ENCODE measurements at regions not wholly inside any gene's neighbourhood (a gene's known extent, or its start where the extent isn't known, plus 50 kb on each side); places are given as distances from the start of the nearest gene placed in this dataset.

DNA sequence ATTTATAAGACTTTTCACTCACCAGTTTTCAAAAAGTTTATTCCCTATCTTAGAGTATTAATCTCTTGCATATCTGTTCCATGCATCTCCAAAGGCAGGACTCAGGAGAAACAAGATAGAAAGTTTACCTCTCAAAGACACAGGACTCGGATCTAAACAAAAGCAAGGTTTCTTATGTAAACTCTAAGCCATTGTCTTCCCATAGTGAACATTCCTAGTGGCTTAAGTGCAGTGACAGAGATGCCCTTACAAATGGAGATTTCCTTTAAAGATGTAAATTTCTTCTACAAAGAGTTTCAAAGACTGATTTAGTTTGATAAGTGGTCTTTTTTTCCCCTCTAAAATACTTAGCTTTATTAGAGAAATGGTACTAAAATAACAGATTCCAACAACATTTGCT is 209.8 kb downstream of the ACTR3B start:
- TF ChIP-seq POLR2A (IDR thresholded peaks at IDR 0.05) = no peak
- TF ChIP-seq, protein P1, sequence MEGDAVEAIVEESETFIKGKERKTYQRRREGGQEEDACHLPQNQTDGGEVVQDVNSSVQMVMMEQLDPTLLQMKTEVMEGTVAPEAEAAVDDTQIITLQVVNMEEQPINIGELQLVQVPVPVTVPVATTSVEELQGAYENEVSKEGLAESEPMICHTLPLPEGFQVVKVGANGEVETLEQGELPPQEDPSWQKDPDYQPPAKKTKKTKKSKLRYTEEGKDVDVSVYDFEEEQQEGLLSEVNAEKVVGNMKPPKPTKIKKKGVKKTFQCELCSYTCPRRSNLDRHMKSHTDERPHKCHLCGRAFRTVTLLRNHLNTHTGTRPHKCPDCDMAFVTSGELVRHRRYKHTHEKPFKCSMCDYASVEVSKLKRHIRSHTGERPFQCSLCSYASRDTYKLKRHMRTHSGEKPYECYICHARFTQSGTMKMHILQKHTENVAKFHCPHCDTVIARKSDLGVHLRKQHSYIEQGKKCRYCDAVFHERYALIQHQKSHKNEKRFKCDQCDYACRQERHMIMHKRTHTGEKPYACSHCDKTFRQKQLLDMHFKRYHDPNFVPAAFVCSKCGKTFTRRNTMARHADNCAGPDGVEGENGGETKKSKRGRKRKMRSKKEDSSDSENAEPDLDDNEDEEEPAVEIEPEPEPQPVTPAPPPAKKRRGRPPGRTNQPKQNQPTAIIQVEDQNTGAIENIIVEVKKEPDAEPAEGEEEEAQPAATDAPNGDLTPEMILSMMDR (IDR thresholded peaks at IDR 0.05) = no peak
- TF ChIP-seq POLR2AphosphoS5 (IDR thresholded peaks at IDR 0.05) = no peak
- TF ChIP-seq EP300 (IDR thresholded peaks at IDR 0.05; ENCODE audit: low read depth) = no peak
- Histone ChIP-seq H3K4me3 (no peak overlapping the region), H3K27ac (no peak overlapping the region), H3K27me3 (no peaks in the 10 kb centered on the region), H3K9me3 (no peaks in the 10 kb centered on the region), H3K4me1 (no peaks in the 10 kb centered on the region), H3K36me3 (no peaks in the 10 kb centered on the region)
- no peak for DNase-seq
- in situ Hi-C loops (cut with MboI; ENCODE audit: low pct_ligation_motif_present in 1 of 4, low pct_unique_long_range_greater_than_20kb in 1 of 4, low sequenced_read_pairs in 3 of 4) (no loop called here), intact Hi-C loops (cut with DNase I; ENCODE audit: low total_unique reads) (no loop called here)
- 64 to 89% methylated on average over 1 of the region's 1 CpG for WGBS, 2 donors (ENCODE audit: low coverage in 1 of 2)

DNA sequence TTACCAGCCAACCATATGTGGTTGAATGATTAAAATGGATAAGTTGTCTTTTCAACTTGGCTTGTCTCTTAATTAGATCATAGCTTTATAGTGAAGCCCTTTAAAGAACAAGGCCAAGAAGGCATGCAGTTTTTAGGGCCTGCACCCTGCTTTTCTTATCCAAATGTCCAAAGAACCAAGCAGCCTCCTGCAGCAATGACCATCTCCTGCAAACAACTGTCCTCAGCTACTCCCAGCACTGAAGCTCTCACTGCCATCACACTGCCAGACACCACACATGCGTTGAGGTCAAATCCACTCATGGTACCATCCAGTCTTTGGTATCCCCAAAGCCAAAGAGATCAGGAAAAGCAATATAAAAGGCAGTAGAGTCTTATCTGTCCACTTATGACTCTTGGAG is 210.3 kb downstream of the ACTR3B start:
- H3K4me1 ChIP-seq = no peaks in the 10 kb centered on the region

DNA sequence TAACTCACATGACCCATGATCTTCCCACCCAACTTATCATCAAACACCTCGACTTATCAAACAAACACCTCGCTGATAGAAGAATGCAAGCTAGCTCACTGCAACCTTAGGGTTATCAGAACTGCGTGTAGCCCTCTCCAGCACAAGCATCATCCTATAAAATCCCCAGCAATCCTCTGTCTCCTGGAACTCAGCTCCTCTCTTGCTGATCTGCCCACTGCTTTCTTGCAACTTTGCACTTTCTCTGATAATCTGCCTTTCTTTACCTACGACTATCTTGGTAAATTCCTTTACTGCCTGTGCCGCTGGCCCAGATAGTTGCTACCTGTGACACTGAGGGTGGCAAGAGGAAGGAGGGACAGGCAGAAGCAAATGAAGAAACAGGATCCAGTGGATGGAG is 210.9 kb downstream of the ACTR3B start:
- no peaks in the 10 kb centered on the region for H3K9me3 ChIP-seq
- no peak for DNase-seq
- in situ Hi-C loops (cut with MboI; ENCODE audit: low pct_ligation_motif_present in 1 of 4, low pct_unique_long_range_greater_than_20kb in 1 of 4, low sequenced_read_pairs in 3 of 4) (no loop called here), intact Hi-C loops (cut with DNase I; ENCODE audit: low total_unique reads) (no loop called here)
- no peak overlapping the region for H3K4me3 ChIP-seq
- H3K4me1 ChIP-seq = no peaks in the 10 kb centered on the region
- no peak for TF ChIP-seq POLR2AphosphoS5 (IDR thresholded peaks at IDR 0.05)
- TF ChIP-seq POLR2A (IDR thresholded peaks at IDR 0.05) = no peak
- TF ChIP-seq, protein P1 (IDR thresholded peaks at IDR 0.05) = no peak
- no peak for TF ChIP-seq EP300 (IDR thresholded peaks at IDR 0.05; ENCODE audit: low read depth)
- WGBS, 2 donors (ENCODE audit: low coverage in 1 of 2) = 83 to 85% methylated on average over 3 to 5 of the region's 5 CpGs
- no peaks in the 10 kb centered on the region for H3K36me3 ChIP-seq
- H3K27ac ChIP-seq = no peak overlapping the region
- H3K27me3 ChIP-seq = no peaks in the 10 kb centered on the region

More for the DNA sequence above, 210.3 kb downstream of the ACTR3B start:
- no peak overlapping the region for H3K4me3 ChIP-seq
- in situ Hi-C loops (cut with MboI; ENCODE audit: low pct_ligation_motif_present in 1 of 4, low pct_unique_long_range_greater_than_20kb in 1 of 4, low sequenced_read_pairs in 3 of 4) (no loop called here), intact Hi-C loops (cut with DNase I; ENCODE audit: low total_unique reads) (no loop called here)
- DNase-seq = no peak
- H3K27me3 ChIP-seq = no peaks in the 10 kb centered on the region
- no peaks in the 10 kb centered on the region for H3K9me3 ChIP-seq
- no peaks in the 10 kb centered on the region for H3K36me3 ChIP-seq
- WGBS, 2 donors (ENCODE audit: low coverage in 1 of 2) = 57 to 86% methylated on average over 1 of the region's 1 CpG
- TF ChIP-seq EP300 (IDR thresholded peaks at IDR 0.05; ENCODE audit: low read depth) (no peak), POLR2AphosphoS5 (IDR thresholded peaks at IDR 0.05) (no peak), POLR2A (IDR thresholded peaks at IDR 0.05) (no peak)
- TF ChIP-seq, protein P1 (IDR thresholded peaks at IDR 0.05) = no peak
- H3K27ac ChIP-seq = no peak overlapping the region

DNA sequence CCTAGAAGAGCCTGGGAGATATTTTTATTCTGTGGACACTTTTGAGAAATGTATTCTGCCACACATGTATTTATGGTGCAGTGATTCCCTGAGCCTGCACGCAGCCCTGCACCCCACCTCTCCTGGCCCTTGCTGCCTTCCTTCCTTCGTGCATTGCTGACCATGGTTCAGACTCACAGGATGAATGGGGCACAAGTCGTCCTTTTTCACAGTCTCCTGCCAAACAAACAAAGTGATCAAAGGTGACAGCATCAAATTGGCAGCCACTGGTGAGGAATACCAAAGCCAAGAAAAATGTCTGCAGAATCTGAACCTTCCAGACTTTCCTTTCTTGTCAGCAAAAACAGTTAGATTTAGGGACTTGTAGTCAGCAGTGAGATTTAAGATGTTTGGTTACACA is 215.0 kb downstream of the ACTR3B start:
- Histone ChIP-seq H3K36me3 (no peaks in the 10 kb centered on the region), H3K9me3 (no peaks in the 10 kb centered on the region), H3K4me1 (no peaks in the 10 kb centered on the region), H3K4me3 (no peak overlapping the region), H3K27ac (no peak overlapping the region), H3K27me3 (no peaks in the 10 kb centered on the region)
- in situ Hi-C loops (cut with MboI; ENCODE audit: low pct_ligation_motif_present in 1 of 4, low pct_unique_long_range_greater_than_20kb in 1 of 4, low sequenced_read_pairs in 3 of 4) = no loop called here
- TF ChIP-seq POLR2AphosphoS5 (IDR thresholded peaks at IDR 0.05) (no peak), POLR2A (IDR thresholded peaks at IDR 0.05) (no peak), EP300 (IDR thresholded peaks at IDR 0.05; ENCODE audit: low read depth) (no peak)
- TF ChIP-seq, protein P1 (IDR thresholded peaks at IDR 0.05) = no peak
- no peak for DNase-seq
- WGBS, 2 donors (ENCODE audit: low coverage in 1 of 2) = 15% methylated on average over 3 of the region's 3 CpGs; no CpG with 5 or more reads in 1 of the 2 donors
- intact Hi-C loops (cut with DNase I; ENCODE audit: low total_unique reads) = no loop called here
